Brain pericyte (primary cell): ENCODE measurements at regions not wholly inside any gene's neighbourhood (a gene's known extent, or its start where the extent isn't known, plus 50 kb on each side); places are given as distances from the start of the nearest gene placed in this dataset.
"Not testable (repeated sequence)": the region's sequence is repeated elsewhere in the genome, so short reads cannot be mapped to it uniquely, and the experiment has no call there.

Experiments
- DNase-seq: peaks from one replicate; pipeline ENCODE4 v3.0.0-alpha.2; 2012; ENCODE audit warnings: low read depth, low spot score

GRCh38 chr21:28877318-28877884 lies 115.3 kb downstream of the LTN1 start:
- DNase-seq, result no peak

- DNase-seq, result no peak
Observed at GRCh38 chr21:28875078-28875477, 117.6 kb downstream of the LTN1 start.

DNA sequence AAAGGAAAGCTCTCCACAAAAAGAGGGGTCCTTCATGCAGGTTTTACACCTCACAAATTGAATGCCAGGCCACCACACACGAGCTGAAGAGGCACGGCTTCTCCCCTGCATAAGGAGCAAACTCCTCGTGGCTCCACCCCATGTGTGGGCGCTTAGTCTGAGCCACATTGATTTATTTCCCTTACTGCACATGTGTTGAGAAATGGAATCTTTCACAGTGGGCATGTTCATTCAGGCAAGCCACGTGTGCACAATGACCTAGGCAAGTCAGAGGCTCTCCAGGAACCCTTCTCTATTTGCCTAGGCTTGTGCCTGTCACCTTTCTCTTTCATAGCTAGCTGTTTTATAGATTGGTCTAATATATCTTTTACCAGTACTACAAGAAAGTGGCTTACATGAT lies 120.5 kb downstream of the LTN1 start:
- DNase-seq, result no peak

DNA sequence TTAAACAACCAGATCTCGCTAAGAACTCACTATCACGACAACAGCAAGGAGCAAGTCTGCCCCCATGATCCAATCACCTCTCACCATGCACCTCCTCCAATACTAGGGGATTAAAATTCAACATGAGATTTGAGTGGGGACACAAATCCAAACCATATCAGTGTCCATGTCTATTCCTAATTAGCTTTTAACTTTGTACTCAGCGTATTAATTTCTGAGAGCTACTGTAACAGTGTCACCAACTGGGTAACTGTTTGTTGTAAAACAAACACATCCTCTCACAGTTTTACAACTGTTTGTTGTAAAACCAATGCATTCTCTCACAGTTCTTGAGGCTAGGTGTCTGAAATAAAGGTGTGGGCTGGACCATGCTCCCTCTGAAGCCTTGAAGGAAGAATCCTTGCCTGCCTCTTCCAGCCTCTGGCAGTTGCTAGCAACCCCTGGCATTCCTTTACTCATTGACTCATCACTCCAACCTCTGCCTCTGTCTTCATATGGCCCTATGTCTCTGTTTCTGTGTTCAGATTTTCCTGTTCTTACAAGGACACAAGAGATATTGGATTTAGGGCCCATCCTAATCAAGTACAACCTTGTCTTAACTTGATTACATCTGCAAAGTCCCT lies 121.2 kb downstream of the LTN1 start:
- no peak for DNase-seq

- DNase-seq, result no peak
Observed at GRCh38 chr21:28867401-28867800, 125.3 kb downstream of the LTN1 start.

DNA sequence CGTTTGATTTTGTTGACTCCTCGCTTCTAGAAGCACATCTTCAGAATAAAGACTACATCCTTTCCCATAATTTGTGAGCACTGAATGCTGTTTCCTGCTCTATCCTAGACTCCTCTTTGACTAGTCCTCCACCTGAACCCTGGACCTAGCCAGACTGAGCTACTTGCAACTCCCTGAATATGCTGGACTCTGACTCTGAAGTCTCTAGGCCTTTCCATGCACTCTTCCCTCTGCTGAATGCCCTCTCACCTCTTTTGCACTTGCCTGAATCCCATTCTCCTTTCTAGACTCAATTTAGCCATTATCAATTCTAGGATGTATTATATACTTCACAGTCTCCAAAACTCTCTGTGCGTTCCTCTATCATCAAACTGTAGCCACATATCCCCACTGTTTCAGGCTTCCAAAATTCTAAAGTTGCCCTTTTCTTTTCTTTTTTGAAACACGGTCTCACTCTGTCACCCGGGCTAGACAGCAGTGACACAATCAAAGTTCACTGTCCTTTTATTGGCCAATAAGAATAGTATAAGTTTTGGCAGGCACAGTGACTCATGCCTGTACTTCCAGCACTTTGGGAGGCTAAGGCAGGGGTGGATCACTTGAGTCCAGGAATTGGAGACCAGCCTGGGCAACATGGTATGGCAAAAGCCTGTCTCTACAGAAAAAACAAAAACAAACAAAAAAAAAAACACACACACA lies 127.0 kb downstream of the LTN1 start:
- DNase-seq, result no peak

DNA sequence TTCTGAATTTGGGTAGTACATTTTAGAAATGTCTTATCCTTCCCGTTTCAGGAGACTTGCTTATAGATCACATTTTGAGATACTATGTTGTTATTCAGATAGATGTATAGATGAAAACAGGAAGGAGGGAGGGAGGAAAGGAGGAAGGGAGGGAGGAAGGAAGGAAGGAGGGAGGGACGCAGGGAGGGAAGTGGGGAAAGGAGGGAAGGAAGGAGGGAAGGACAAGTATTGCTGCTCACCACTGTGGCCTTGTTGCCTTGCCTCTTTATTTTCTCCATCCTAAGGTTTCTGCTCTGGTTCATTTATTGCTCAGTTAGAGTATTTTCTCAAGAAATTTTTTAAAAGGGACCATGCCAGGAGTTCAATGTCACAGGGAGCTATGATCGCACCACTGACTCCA lies 134.3 kb downstream of the LTN1 start:
- no peak for DNase-seq

DNA sequence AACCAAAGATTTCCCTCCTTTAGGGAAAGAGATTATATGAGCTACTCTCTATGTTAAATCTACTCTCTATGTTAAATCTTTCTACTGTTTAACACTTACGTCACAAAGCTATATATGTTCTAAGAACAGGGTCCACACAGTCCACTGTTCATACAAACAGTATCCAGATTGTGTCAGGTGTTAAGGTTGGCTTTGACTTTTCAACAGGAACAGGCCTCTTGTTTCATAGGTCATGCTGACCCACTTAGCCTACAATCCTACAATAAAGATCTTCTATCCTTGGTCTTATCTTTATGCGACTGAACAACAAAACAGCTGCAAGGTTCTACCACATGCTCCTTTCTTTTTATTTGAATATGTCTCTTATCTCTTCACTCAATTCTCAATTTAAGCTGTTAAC lies 134.9 kb downstream of the LTN1 start:
- DNase-seq, result no peak

- no peak for DNase-seq
Observed at GRCh38 chr21:28856588-28857250, 136.0 kb downstream of the LTN1 start.

- DNase-seq, result no peak
Observed at GRCh38 chr21:28852706-28853105, 140.0 kb downstream of the LTN1 start.

DNA sequence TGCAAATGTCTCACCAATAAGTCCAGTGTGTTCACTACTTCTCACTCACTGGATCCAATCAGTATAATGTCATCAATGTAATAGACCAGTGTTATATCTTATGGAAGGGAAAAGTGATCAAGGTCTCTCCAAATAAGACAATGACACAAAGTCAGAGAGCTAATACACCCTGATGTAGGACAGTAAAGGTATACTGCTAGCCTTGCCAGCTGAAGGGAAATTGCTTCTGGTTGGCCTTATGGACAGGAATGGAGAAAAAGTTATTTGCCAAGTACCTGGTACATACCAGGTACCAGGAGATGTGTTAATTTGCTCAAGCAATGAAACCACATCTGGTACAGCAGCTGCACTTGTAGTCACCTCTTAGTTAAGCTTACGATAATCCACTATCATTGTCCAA lies 141.0 kb downstream of the LTN1 start:
- DNase-seq, result no peak

GRCh38 chr21:28839237-28839636 lies 153.4 kb downstream of the LTN1 start:
- not testable (repeated sequence) for DNase-seq

- not testable (repeated sequence) for DNase-seq
Observed at GRCh38 chr21:28837426-28837825, 155.3 kb downstream of the LTN1 start.

- not testable (repeated sequence) for DNase-seq
Observed at GRCh38 chr21:28836588-28836987, 156.1 kb downstream of the LTN1 start.

DNA sequence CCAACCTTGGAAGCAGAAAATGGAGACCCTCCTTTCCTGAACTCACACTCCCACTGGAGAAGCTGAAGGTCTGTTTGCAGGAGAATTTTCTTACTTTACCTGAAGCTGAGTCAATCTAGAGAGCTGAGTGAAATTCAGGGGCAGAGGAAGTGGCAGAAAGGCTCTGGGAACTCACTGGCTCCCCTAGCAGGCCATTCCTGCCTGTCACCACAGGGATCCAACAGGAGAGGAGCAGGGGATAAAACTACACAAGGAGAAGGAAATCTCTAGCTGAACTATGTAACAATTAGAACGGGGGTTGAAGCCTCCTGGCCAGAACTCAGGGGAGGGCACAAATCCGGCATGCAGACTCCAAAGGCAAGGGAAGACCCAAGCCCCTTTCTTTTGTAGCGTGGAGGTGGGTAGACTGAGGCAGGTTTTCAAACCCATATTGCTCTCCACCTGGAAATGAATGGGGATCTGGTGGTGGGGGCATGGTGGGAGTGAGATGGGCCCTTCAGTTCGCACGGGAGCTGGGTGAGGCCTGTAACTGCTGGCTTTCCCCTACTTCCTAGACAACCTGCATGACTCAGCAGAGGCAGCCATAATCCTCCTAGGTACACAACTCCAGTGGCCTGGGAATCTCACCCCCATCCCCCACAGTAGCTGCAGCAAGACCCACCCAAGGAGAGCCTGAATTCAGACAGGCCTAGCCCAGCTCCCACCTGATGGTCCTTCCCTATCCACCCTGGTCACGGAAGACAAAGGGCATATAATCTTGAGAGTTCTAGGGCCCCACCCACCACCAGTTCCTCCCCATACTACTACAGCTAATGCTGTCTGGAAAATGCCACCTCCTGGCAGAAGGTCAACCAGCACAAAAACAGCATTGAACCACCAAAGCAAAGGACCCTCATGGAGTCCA lies 158.1 kb downstream of the LTN1 start:
- no peak for DNase-seq

DNA sequence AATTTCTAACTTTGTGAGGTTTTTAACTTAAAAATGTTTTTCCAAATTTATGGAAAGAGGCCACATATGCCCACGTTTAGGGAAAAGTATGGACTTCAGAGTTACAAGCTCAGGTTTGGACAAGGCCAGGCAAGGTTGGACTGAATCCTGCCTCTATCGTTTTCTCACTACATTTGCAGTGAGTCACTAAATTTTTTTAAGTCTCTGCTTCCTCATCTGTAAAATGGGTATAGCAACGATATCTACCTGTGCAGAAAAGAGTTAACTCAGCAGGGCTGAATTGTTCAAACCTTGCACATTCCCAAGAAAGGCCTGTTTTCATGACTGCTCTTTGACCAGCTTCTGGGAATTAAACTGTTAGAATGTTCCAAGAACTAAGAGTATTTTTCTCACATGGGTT lies 159.1 kb downstream of the LTN1 start:
- DNase-seq, result no peak

- no peak for DNase-seq
Observed at GRCh38 chr21:28833182-28833581, 159.5 kb downstream of the LTN1 start.

DNA sequence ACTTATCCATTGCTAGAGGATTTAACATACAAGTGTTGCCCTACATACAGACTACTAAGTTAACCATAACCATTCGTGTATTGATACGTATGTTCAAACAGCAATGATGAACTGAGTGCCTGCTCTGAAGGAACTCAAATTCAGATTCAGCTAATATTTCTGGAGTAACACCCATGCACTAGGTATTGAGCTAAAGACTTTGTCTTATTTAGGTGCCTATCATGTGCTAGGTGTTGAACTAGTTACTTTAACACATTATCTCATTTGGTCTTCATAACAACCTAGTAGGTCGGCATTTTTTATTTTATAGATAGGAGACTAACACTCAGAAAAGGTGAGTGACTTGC lies 160.0 kb downstream of the LTN1 start:
- DNase-seq, result no peak

DNA sequence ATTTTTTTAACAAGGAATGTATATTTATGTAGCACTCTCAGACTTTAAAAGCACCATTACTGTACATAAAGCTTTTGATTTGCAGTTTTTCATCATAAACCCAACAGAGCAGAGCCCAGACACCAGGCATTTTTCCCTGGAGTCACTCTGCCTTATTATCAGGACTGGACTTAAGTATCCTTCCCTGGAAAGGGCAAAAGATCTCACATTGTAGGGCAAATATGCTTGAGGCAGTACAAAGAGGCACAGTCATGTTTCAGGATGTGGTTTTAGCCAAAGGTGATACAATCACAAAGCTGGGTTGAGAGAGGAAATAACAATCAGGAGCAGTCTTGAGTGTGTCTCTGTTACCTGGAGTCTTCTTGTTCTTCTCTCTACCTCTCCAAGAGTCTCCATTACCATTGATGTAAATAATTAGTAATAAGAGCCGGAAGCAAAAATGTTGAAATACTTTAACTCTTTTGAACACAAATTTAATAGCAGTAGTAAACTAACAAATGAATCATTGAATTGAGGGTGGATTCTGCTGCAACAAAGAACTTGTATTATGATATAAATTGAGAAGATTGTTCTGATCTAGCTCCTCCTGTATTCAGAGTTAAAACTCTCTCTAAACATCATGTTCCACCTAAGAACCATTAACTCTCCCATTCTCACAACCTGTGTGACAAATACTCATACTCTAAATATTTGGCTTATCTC lies 160.5 kb downstream of the LTN1 start:
- no peak for DNase-seq

DNA sequence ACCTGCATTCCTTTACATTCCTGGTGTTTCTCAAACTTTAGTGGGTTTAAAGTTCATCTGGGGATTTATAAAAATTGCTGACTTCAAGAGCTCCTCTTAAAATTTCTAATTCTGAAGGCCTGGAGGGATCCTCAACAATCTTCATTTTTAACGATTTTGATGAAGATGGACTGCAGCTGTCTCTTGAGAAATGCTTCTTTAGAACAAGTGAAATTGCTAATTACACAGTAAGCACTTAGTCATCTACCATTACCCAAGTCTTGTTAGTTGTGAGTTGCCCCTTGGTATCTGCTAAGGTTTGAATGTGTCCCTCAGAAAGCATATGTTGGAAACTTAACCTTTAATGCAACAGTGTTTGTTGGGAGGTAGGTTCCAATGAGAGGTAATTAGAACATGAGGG lies 163.7 kb downstream of the LTN1 start:
- DNase-seq, result no peak

DNA sequence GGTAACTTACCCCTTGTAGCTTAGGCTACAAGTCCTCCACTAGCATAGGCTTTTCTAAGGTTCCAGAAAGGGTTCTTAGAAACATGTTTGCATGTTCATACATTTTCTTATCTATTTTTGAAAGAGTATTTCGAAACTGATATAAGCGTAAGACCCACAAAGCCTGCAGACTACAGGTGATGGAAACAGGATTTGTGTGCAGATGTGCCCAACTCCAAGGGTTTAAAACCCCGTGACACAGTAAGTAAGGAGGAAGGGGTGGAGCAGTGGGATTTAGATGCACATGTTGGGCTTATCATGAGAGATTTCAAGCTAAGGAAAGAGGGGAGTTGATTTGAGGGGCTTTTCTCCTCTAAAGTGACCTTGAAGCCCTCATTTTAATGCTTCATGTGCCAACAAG lies 164.7 kb downstream of the LTN1 start:
- no peak for DNase-seq
